Retinal pigment epithelial cell (primary cell): ENCODE measurements at regions not wholly inside any gene's neighbourhood (a gene's known extent, or its start where the extent isn't known, plus 50 kb on each side); places are given as distances from the start of the nearest gene placed in this dataset.
"Not testable (repeated sequence)": the region's sequence is repeated elsewhere in the genome, so short reads cannot be mapped to it uniquely, and the experiment has no call there.

Source experiments
- DNase-seq: peaks from one replicate; pipeline ENCODE4 v3.0.0-alpha.2; 2010; ENCODE audit warnings: low read depth
- H3K4me3 ChIP-seq: 2 replicates; pipeline ENCODE4 v1.5.1; 2011; ENCODE audit warnings: mild to moderate bottlenecking, low read length, control low read depth, moderate library complexity
- CTCF ChIP-seq: conservative IDR thresholded peaks from 2 replicates; pipeline ENCODE4 v1.5.1; 2011; ENCODE audit warnings: low read depth, low read length, control low read depth, inconsistent platforms

GRCh38 chr20:53734006-53734688 is 140.5 kb upstream of the ZNF217 start:
- H3K4me3 ChIP-seq, result no peak overlapping the region
- TF ChIP-seq CTCF, result no peak
- no peak for DNase-seq

- H3K4me3 ChIP-seq, result no peak overlapping the region
- no peak for DNase-seq
- no peak for TF ChIP-seq CTCF
Measured at GRCh38 chr20:53731595-53731994, 138.0 kb upstream of the ZNF217 start.

- no peak for DNase-seq
- H3K4me3 ChIP-seq, result no peak overlapping the region
- TF ChIP-seq CTCF, result no peak
Measured at GRCh38 chr20:53728359-53728758, 134.7 kb upstream of the ZNF217 start.

GRCh38 chr20:53727239-53727638 is 133.6 kb upstream of the ZNF217 start:
- DNase-seq, H3K4me3 ChIP-seq: not testable (repeated sequence)

GRCh38 chr20:53725575-53725970 is 131.9 kb upstream of the ZNF217 start:
- no peak for DNase-seq
- H3K4me3 ChIP-seq, result no peak overlapping the region
- no peak for TF ChIP-seq CTCF

- TF ChIP-seq CTCF, result no peak
- DNase-seq, result no peak
- no peak overlapping the region for H3K4me3 ChIP-seq
Measured at GRCh38 chr20:53723621-53724020, 130.0 kb upstream of the ZNF217 start.

GRCh38 chr20:53723045-53723444 is 129.4 kb upstream of the ZNF217 start:
- no peak for DNase-seq
- no peak overlapping the region for H3K4me3 ChIP-seq
- no peak for TF ChIP-seq CTCF
